ENCODE measurements at regions not wholly inside any gene's neighbourhood (a gene's known extent, or its start where the extent isn't known, plus 50 kb on each side); places are given as distances from the start of the nearest gene placed in this dataset.

DNA sequence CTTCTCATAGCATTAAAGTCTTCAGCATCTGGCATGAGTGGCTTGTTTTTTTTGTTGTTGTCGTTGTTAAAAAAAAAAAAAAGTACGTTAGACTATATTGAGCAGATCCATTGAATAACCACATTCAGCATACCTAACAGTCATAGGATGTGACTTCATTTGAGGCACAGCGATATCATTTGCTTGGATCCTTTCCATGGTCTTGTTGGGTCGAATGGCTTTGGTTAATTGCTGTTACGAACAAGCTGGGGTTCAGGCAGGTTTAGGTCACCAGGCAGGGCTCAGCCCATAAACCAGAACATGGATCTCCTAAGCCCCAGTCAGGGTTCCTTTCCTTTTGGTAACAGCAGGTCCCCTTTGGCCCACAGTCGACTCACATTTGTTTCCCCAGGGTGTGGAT lies 76.2 kb downstream of the POLR2M start:
- DNase-seq (ENCODE audit: low read depth): no peak
- TF ChIP-seq, protein P1, sequence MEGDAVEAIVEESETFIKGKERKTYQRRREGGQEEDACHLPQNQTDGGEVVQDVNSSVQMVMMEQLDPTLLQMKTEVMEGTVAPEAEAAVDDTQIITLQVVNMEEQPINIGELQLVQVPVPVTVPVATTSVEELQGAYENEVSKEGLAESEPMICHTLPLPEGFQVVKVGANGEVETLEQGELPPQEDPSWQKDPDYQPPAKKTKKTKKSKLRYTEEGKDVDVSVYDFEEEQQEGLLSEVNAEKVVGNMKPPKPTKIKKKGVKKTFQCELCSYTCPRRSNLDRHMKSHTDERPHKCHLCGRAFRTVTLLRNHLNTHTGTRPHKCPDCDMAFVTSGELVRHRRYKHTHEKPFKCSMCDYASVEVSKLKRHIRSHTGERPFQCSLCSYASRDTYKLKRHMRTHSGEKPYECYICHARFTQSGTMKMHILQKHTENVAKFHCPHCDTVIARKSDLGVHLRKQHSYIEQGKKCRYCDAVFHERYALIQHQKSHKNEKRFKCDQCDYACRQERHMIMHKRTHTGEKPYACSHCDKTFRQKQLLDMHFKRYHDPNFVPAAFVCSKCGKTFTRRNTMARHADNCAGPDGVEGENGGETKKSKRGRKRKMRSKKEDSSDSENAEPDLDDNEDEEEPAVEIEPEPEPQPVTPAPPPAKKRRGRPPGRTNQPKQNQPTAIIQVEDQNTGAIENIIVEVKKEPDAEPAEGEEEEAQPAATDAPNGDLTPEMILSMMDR (conservative IDR thresholded peaks at IDR 0.05; ENCODE audit: low read depth, low read length): no peak
- H3K4me3 ChIP-seq (ENCODE audit: low read length): no peak overlapping the region

DNA sequence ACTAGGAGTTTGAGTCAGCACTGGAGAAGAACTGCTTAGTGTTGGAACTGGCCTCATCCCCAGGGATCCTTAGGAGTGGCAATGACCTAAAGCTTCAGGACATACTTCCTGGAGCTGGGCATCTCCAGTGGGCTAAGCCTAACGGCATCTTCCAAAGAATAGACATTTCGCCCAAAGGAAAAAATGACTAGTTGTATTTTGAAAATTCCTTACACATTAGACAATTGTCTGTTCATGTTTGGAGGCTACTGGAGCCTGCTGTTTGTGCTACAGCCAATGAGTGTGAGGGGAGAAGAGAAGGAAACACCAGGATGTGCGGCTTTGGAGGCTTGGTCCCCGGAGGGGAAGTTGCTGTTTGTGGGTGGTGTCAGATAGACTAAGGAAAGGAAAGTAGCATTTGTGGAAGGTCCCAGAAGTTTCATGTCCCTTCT lies 77.6 kb downstream of the POLR2M start:
- H3K4me3 ChIP-seq (ENCODE audit: low read length): no peak overlapping the region
- no peak for DNase-seq (ENCODE audit: low read depth)
- TF ChIP-seq, protein P1 (conservative IDR thresholded peaks at IDR 0.05; ENCODE audit: low read depth, low read length): no peak

DNA sequence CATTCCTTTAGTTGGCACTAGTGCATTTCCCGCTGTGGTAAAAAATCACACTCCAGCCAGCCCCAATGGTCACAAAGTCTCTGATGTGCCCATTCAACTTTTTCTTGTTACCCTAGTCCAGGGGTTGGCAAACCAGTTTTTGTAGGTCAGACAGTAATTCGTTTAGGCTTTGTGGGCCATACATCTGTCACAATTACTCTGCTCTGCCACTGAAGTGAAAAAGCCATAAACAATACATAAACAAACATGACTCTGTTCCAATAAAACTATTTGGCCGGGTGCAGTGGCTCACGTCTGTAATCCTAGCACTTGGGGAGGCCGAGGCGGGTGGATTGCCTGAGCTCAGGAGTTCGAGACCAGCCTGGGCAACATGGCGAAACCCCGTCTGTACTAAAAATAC lies 78.5 kb downstream of the POLR2M start:
- TF ChIP-seq, protein P1 (conservative IDR thresholded peaks at IDR 0.05; ENCODE audit: low read depth, low read length): no peak
- no peak for DNase-seq (ENCODE audit: low read depth)
- no peak overlapping the region for H3K4me3 ChIP-seq (ENCODE audit: low read length)

DNA sequence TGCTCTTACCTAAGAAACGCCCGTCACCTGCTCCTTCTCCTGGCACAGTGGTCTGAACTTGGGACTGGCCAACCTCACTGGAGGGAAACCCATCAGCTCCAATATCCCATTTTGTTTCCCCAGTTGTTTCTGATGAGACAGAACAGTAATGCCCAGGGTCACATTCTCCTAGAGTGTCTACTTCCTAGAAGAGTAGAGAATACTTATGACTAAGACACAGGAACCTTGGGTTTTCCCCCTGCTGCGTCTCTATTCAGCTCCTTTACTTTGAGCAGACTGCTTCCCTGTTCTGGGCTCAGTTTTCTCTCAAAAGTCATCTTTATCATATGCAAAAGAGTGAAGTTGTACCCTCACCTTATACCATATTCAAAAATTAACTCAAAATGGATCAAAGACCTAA lies 79.4 kb downstream of the POLR2M start:
- no peak overlapping the region for H3K4me3 ChIP-seq (ENCODE audit: low read length)
- TF ChIP-seq, protein P1 (conservative IDR thresholded peaks at IDR 0.05; ENCODE audit: low read depth, low read length): no peak
- no peak for DNase-seq (ENCODE audit: low read depth)

DNA sequence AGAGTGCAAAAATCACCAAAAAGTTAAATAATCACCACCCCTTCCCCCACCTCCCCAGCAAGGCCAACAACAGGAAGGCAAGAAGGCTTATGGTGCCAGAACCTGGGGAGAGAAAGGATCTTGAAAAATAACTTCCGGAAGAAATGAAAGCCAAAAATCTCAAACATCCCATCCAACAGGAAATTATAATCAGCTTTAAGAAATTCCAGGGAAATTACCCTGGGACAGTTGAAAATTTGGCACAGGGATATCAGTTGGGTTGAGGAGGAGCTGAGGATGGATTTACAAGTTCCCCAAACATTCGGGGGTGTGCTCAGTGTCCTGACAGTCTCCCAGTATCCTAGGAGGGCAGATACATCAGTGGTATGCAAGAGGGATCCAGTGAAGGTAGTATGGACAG lies 82.7 kb downstream of the POLR2M start:
- H3K4me3 ChIP-seq (ENCODE audit: low read length): no peak overlapping the region
- no peak for DNase-seq (ENCODE audit: low read depth)
- TF ChIP-seq, protein P1 (conservative IDR thresholded peaks at IDR 0.05; ENCODE audit: low read depth, low read length): no peak

DNA sequence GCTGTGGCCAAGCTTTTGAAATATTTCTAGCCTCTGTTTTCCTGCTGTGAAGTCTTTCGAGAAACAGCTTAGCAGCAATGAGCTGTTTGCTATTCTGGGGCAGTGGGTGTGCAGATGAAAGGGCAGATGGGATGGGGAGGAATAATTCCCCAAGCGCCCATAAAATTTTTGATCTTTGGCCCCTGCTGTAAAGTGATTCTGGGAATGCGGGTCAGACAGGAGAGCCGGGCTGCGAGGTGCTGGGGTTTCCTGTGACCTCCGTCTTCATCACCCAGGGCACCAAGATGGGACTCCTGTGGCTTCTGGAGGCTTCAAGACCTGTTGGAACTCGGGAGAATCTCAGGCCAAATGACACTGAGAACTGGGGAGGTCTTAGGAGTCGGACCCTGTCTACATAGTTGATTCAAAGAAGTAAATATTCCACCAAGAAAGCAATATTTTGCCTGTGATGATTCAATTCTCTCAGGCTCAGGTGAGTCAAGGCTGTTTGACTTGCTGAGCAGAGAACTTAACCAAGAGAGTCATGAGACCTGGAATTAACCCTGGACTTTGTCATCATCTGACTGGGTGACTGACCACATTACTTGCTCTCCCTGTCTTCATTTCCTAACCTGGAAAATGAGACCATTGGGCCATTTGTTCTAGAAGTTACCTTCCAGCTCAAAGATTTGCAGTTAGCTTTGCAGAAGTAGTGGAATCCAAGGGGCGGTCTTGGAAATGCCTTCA lies 86.4 kb downstream of the POLR2M start:
- H3K4me3 ChIP-seq (ENCODE audit: low read length): no peak overlapping the region
- TF ChIP-seq, protein P1 (conservative IDR thresholded peaks at IDR 0.05; ENCODE audit: low read depth, low read length): no peak

DNA sequence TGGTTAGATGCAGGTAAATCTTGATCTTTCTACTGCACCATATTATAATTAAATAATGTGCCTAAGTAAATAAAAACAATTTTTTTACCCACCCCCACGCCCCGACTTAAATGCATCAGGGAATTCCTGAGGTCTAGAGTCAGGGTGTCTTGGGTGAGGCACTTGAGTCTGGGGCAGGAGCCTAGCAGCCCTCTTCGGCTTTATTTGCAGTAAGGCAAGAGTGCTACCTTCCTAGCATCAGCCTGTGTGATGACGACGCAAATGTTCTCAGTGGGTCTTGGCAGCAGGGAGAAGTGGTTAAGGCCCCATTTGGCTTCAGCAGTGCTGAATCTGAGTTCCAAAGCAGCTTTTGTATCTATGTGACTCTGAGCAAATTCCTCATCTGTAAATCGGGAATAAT lies 88.7 kb downstream of the POLR2M start:
- TF ChIP-seq, protein P1 (conservative IDR thresholded peaks at IDR 0.05; ENCODE audit: low read depth, low read length): no peak
- no peak overlapping the region for H3K4me3 ChIP-seq (ENCODE audit: low read length)
- no peak for DNase-seq (ENCODE audit: low read depth)

More for the DNA sequence above, 86.4 kb downstream of the POLR2M start:
- DNase-seq (ENCODE audit: low read depth): no peak
